ENCODE measurements at regions not wholly inside any gene's neighbourhood (a gene's known extent, or its start where the extent isn't known, plus 50 kb on each side); places are given as distances from the start of the nearest gene placed in this dataset.

DNA sequence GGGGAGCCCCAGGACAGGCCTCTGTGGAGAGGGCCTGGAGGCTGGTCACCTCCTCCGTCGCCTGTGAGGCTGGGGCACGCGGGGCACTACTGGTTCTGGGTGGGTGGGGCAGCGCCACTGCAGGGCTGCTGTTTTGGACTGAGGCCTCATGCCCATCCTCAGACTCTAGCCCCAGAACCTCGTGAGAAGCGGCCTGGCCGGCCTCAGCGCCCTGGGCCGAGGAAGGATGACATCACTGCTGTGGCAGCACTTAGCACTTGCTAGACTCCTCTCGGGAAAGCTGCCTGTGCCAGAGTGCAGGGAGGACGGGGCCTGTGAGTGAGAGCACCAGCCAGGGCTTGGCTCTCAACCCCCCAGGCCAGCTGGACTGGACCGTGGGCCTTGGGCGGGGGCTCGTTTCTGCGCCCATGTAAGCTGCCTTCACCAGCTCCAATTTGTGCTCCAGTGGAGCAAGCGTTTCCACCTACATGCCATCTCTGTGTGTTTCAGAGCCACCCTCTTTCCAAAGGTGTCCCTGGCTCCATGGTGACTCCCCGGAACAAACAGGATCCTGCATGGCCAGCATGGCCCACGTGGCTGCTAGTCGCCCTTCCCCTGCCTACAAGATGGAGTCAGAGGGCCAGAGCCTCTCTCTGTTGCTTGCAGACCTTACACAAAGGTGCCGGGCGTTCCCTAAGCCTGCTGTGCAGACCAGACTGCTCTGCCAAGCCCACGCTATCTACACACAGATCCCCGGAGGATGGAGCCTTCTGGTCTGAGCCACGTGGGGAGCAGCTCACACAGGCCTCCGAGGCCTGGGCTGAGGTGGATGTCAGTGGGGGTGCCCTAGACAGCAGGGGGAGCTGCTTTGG, 102.9 kb downstream of the CTTN start:
- no peak for TF ChIP-seq NANOG (IDR thresholded peaks at IDR 0.05; ENCODE audit: borderline replicate concordance)
- TF ChIP-seq, protein P1, sequence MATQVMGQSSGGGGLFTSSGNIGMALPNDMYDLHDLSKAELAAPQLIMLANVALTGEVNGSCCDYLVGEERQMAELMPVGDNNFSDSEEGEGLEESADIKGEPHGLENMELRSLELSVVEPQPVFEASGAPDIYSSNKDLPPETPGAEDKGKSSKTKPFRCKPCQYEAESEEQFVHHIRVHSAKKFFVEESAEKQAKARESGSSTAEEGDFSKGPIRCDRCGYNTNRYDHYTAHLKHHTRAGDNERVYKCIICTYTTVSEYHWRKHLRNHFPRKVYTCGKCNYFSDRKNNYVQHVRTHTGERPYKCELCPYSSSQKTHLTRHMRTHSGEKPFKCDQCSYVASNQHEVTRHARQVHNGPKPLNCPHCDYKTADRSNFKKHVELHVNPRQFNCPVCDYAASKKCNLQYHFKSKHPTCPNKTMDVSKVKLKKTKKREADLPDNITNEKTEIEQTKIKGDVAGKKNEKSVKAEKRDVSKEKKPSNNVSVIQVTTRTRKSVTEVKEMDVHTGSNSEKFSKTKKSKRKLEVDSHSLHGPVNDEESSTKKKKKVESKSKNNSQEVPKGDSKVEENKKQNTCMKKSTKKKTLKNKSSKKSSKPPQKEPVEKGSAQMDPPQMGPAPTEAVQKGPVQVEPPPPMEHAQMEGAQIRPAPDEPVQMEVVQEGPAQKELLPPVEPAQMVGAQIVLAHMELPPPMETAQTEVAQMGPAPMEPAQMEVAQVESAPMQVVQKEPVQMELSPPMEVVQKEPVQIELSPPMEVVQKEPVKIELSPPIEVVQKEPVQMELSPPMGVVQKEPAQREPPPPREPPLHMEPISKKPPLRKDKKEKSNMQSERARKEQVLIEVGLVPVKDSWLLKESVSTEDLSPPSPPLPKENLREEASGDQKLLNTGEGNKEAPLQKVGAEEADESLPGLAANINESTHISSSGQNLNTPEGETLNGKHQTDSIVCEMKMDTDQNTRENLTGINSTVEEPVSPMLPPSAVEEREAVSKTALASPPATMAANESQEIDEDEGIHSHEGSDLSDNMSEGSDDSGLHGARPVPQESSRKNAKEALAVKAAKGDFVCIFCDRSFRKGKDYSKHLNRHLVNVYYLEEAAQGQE (IDR thresholded peaks at IDR 0.05; ENCODE audit: unreplicated experiment) = no peak
- TF ChIP-seq, protein P2, sequence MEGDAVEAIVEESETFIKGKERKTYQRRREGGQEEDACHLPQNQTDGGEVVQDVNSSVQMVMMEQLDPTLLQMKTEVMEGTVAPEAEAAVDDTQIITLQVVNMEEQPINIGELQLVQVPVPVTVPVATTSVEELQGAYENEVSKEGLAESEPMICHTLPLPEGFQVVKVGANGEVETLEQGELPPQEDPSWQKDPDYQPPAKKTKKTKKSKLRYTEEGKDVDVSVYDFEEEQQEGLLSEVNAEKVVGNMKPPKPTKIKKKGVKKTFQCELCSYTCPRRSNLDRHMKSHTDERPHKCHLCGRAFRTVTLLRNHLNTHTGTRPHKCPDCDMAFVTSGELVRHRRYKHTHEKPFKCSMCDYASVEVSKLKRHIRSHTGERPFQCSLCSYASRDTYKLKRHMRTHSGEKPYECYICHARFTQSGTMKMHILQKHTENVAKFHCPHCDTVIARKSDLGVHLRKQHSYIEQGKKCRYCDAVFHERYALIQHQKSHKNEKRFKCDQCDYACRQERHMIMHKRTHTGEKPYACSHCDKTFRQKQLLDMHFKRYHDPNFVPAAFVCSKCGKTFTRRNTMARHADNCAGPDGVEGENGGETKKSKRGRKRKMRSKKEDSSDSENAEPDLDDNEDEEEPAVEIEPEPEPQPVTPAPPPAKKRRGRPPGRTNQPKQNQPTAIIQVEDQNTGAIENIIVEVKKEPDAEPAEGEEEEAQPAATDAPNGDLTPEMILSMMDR (conservative IDR thresholded peaks at IDR 0.05; ENCODE audit: low read depth in 2 of 2) = no peak
- no peak for TF ChIP-seq ZNF331 (CRISPR knock-in tag; IDR thresholded peaks at IDR 0.05; ENCODE audit: low read depth)
- TF ChIP-seq, protein P3, sequence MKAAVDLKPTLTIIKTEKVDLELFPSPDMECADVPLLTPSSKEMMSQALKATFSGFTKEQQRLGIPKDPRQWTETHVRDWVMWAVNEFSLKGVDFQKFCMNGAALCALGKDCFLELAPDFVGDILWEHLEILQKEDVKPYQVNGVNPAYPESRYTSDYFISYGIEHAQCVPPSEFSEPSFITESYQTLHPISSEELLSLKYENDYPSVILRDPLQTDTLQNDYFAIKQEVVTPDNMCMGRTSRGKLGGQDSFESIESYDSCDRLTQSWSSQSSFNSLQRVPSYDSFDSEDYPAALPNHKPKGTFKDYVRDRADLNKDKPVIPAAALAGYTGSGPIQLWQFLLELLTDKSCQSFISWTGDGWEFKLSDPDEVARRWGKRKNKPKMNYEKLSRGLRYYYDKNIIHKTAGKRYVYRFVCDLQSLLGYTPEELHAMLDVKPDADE (IDR thresholded peaks at IDR 0.05) = no peak
- TF ChIP-seq, protein P4, sequence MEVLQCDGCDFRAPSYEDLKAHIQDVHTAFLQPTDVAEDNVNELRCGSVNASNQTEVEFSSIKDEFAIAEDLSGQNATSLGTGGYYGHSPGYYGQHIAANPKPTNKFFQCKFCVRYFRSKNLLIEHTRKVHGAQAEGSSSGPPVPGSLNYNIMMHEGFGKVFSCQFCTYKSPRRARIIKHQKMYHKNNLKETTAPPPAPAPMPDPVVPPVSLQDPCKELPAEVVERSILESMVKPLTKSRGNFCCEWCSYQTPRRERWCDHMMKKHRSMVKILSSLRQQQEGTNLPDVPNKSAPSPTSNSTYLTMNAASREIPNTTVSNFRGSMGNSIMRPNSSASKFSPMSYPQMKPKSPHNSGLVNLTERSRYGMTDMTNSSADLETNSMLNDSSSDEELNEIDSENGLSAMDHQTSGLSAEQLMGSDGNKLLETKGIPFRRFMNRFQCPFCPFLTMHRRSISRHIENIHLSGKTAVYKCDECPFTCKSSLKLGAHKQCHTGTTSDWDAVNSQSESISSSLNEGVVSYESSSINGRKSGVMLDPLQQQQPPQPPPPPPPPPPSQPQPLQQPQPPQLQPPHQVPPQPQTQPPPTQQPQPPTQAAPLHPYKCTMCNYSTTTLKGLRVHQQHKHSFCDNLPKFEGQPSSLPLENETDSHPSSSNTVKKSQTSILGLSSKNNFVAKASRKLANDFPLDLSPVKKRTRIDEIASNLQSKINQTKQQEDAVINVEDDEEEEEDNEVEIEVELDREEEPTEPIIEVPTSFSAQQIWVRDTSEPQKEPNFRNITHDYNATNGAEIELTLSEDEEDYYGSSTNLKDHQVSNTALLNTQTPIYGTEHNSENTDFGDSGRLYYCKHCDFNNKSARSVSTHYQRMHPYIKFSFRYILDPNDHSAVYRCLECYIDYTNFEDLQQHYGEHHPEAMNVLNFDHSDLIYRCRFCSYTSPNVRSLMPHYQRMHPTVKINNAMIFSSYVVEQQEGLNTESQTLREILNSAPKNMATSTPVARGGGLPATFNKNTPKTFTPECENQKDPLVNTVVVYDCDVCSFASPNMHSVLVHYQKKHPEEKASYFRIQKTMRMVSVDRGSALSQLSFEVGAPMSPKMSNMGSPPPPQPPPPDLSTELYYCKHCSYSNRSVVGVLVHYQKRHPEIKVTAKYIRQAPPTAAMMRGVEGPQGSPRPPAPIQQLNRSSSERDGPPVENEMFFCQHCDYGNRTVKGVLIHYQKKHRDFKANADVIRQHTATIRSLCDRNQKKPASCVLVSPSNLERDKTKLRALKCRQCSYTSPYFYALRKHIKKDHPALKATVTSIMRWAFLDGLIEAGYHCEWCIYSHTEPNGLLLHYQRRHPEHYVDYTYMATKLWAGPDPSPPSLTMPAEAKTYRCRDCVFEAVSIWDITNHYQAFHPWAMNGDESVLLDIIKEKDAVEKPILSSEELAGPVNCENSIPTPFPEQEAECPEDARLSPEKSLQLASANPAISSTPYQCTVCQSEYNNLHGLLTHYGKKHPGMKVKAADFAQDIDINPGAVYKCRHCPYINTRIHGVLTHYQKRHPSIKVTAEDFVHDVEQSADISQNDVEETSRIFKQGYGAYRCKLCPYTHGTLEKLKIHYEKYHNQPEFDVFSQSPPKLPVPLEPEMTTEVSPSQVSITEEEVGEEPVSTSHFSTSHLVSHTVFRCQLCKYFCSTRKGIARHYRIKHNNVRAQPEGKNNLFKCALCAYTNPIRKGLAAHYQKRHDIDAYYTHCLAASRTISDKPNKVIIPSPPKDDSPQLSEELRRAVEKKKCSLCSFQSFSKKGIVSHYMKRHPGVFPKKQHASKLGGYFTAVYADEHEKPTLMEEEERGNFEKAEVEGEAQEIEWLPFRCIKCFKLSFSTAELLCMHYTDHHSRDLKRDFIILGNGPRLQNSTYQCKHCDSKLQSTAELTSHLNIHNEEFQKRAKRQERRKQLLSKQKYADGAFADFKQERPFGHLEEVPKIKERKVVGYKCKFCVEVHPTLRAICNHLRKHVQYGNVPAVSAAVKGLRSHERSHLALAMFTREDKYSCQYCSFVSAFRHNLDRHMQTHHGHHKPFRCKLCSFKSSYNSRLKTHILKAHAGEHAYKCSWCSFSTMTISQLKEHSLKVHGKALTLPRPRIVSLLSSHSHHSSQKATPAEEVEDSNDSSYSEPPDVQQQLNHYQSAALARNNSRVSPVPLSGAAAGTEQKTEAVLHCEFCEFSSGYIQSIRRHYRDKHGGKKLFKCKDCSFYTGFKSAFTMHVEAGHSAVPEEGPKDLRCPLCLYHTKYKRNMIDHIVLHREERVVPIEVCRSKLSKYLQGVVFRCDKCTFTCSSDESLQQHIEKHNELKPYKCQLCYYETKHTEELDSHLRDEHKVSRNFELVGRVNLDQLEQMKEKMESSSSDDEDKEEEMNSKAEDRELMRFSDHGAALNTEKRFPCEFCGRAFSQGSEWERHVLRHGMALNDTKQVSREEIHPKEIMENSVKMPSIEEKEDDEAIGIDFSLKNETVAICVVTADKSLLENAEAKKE (CRISPR knock-in tag; IDR thresholded peaks at IDR 0.05) = no peak
- TF ChIP-seq CREB1 (CRISPR knock-in tag; IDR thresholded peaks at IDR 0.05; ENCODE audit: low read depth) = no peak
- TF ChIP-seq EZH2 (IDR thresholded peaks at IDR 0.05; ENCODE audit: low read depth, unreplicated experiment) = no peak
- TF ChIP-seq EZH2phosphoT487 (IDR thresholded peaks at IDR 0.05; ENCODE audit: unreplicated experiment) = no peak
- TF ChIP-seq STAT1 (IDR thresholded peaks at IDR 0.05; ENCODE audit: unreplicated experiment) = no peak
- no peak for TF ChIP-seq POLR2AphosphoS5 (IDR thresholded peaks at IDR 0.05; ENCODE audit: low read depth)
- no peak for TF ChIP-seq JUNB (IDR thresholded peaks at IDR 0.05; ENCODE audit: unreplicated experiment)
- no peak for TF ChIP-seq ZNF114 (CRISPR knock-in tag; IDR thresholded peaks at IDR 0.05)
- no peaks in the 10 kb centered on the region for H3K27me3 ChIP-seq (ENCODE audit: insufficient read depth)
- H3K4me2 ChIP-seq = no peak overlapping the region
- H3K4me1 ChIP-seq (ENCODE audit: insufficient read depth) = no peaks in the 10 kb centered on the region
- no peak overlapping the region for H2AFZ ChIP-seq
- H3F3A ChIP-seq (replicated peaks; ENCODE audit: low read depth) = no peaks in the 10 kb centered on the region
- peaks cover 23% of the 10 kb centered on the region for H3K4me1 Mint-ChIP-seq
- no peak overlapping the region for H3K4me3 ChIP-seq
- H3K9me3 Mint-ChIP-seq = peaks cover 3% of the 10 kb centered on the region; the same call in 1 of the 3 replicates
- no peaks in the 10 kb centered on the region for H3K36me3 ChIP-seq (ENCODE audit: insufficient read depth)
- H3K27me3 Mint-ChIP-seq (ENCODE audit: insufficient read depth, low read depth, poor library complexity) = peaks cover 24% of the 10 kb centered on the region
- no peaks in the 10 kb centered on the region for H3K79me2 ChIP-seq (replicated peaks; ENCODE audit: insufficient read depth)
- H3K27ac Mint-ChIP-seq = no peak overlapping the region
- ATAC-seq (no peak), DNase-seq (ENCODE audit: low spot score) (no peak)
- H3K9me2 ChIP-seq (ENCODE audit: insufficient read depth) = no peaks in the 10 kb centered on the region
- H4K20me1 ChIP-seq (replicated peaks; ENCODE audit: insufficient read depth) = no peaks in the 10 kb centered on the region; the same call in 1 of the 2 replicates
- no peak overlapping the region for H3K4me3 Mint-ChIP-seq
- no peak overlapping the region for H3K27ac ChIP-seq (ENCODE audit: low read depth)
- no peaks in the 10 kb centered on the region for H3K36me3 Mint-ChIP-seq (ENCODE audit: low read depth)

All from GM23338 (cell line).